Neural cell (in vitro differentiated cells): ENCODE measurements at regions not wholly inside any gene's neighbourhood (a gene's known extent, or its start where the extent isn't known, plus 50 kb on each side); places are given as distances from the start of the nearest gene placed in this dataset.

Experiments
- EZH2 ChIP-seq: fragments of 200-600, 300-800 bp; shearing (Covaris generic), sonication (generic); IDR thresholded peaks from 2 replicates; pipeline ENCODE4 v1.6.1; 2014; ENCODE audit warnings: antibody characterized with exemption, low read length, borderline replicate concordance, mild to moderate bottlenecking; ENCODE audit not compliant: insufficient read depth, poor library complexity, severe bottlenecking
- POLR2AphosphoS5 ChIP-seq: IDR thresholded peaks from 2 replicates; pipeline ENCODE4 v1.6.1; 2012
- SMC3 ChIP-seq: fragments of 450-650 bp; conservative IDR thresholded peaks from 2 replicates; pipeline ENCODE4 v1.6.1; 2014; ENCODE audit warnings: antibody characterized with exemption, mild to moderate bottlenecking, moderate library complexity; ENCODE audit not compliant: poor library complexity
- TF ChIP-seq, protein P1 (sequence below): fragments of 450-650 bp; IDR thresholded peaks from 2 replicates; pipeline ENCODE4 v1.5.1; 2014; ENCODE audit warnings: antibody characterized with exemption, mild to moderate bottlenecking, moderate library complexity; ENCODE audit not compliant: poor library complexity, severe bottlenecking

DNA sequence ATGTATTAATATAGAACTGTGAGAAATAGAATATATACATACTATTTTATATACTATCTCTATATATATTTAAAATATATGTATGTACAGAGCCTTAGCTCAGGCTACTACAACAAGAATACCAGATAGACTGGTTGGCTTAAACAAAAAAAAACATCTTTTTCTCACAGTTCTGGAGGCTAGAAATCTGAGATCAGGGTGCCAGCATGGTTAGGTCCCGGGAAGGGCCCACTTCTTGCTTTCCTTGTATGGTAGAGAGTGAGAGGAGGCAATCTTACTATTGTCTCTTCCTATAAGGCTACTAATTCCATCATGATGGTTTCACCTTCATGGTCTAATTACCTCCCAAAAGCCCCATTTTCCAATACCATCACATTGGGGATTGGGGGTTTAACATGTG is 613.0 kb downstream of the ZNF608 start:
- TF ChIP-seq, protein P1, sequence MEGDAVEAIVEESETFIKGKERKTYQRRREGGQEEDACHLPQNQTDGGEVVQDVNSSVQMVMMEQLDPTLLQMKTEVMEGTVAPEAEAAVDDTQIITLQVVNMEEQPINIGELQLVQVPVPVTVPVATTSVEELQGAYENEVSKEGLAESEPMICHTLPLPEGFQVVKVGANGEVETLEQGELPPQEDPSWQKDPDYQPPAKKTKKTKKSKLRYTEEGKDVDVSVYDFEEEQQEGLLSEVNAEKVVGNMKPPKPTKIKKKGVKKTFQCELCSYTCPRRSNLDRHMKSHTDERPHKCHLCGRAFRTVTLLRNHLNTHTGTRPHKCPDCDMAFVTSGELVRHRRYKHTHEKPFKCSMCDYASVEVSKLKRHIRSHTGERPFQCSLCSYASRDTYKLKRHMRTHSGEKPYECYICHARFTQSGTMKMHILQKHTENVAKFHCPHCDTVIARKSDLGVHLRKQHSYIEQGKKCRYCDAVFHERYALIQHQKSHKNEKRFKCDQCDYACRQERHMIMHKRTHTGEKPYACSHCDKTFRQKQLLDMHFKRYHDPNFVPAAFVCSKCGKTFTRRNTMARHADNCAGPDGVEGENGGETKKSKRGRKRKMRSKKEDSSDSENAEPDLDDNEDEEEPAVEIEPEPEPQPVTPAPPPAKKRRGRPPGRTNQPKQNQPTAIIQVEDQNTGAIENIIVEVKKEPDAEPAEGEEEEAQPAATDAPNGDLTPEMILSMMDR, result no peak
- TF ChIP-seq SMC3, result no peak
- no peak for TF ChIP-seq POLR2AphosphoS5
- TF ChIP-seq EZH2, result no peak
